ENCODE measurements at regions not wholly inside any gene's neighbourhood (a gene's known extent, or its start where the extent isn't known, plus 50 kb on each side); places are given as distances from the start of the nearest gene placed in this dataset.

- TF ChIP-seq CTCF (IDR thresholded peaks at IDR 0.05) = no peak
These were observed 96.0 kb downstream of the HINT1 start for GRCh38 chr5:131068893-131069643.

GRCh38 chr5:131068076-131068475 lies 97.0 kb downstream of the HINT1 start:
- no peak for TF ChIP-seq CTCF (IDR thresholded peaks at IDR 0.05)

- no peak for TF ChIP-seq CTCF (IDR thresholded peaks at IDR 0.05)
These were observed 97.4 kb downstream of the HINT1 start for GRCh38 chr5:131067636-131068035.

GRCh38 chr5:131064669-131065371 lies 100.2 kb downstream of the HINT1 start:
- TF ChIP-seq CTCF (IDR thresholded peaks at IDR 0.05) = no peak

GRCh38 chr5:131042021-131042789 lies 122.9 kb downstream of the HINT1 start:
- no peak for TF ChIP-seq CTCF (IDR thresholded peaks at IDR 0.05)

GRCh38 chr5:131023498-131023865 lies 141.6 kb downstream of the HINT1 start:
- TF ChIP-seq CTCF (IDR thresholded peaks at IDR 0.05) = no peak

- no peak for TF ChIP-seq CTCF (IDR thresholded peaks at IDR 0.05)
These were observed 142.1 kb downstream of the HINT1 start for GRCh38 chr5:131022811-131023497.

All from LNCAP (cell line).